ENCODE measurements at regions not wholly inside any gene's neighbourhood (a gene's known extent, or its start where the extent isn't known, plus 50 kb on each side); places are given as distances from the start of the nearest gene placed in this dataset.

GRCh38 chrX:40268188-40268520, 170.4 kb upstream of the BCOR start:
- no peak for DNase-seq

GRCh38 chrX:40267334-40268187, 169.8 kb upstream of the BCOR start:
- peak; percentile 46 for DNase-seq

DNA sequence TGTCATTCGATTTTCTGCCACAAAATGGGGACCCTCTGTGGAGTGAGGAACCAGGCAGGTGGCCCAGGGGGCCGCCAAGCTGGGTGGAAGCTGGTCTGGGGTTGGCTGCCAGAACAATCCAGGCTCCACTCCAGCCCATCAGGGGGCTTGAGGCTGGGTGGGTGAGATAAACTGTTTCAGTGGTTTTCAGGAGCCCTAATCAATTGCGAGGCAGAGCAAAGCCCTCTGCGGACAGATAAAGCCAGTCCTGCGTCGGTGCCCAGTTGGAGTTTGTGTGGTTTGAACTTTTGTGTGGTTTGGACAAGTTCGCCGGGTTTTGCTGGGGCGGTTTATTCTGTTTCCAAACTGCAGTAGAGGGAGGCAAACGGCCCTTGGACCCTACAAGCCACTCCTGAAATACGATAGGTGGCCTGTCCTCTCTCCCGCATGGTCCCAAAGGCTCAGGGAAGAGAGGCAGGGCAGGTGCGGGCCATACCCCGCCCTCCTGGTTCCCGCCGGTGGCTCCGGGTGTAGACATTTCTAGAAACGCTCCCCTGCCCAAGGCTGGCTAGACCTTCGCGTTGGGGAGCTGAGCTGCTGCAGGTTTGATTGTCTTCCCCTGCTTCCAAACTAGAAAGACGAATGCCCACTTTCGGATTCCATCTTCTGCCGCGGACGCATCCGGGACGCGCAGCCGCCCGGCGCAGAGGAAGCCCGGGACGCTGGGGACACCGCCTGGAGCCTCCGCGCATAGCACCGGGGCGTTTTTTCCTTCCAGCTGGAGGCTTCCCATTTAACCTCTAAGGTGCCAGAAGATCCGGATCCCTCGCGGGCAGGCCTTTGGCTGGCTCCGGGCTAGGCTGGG, 169.0 kb upstream of the BCOR start:
- DNase-seq: peak; percentile 93

DNA sequence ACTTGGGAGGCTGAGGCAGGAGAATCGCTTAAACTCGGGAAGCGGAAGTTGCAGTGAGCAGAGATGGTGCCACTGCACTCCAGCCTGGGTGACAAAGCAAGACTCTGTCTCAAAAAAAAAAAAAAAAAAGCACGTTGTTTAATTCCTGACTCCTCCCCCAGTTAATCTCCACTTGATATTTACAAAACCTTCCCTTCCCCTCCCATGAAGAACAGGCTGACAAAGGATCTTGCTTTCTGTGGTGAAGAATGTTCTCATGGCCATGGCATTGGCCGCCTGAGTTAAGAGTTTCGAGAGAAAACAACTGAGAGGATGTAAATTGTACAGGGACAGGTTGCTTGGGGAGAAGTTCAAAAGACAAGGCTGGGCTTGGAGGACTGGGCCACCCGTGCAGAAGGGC, 168.2 kb upstream of the BCOR start:
- peak; percentile 72 for DNase-seq

DNA sequence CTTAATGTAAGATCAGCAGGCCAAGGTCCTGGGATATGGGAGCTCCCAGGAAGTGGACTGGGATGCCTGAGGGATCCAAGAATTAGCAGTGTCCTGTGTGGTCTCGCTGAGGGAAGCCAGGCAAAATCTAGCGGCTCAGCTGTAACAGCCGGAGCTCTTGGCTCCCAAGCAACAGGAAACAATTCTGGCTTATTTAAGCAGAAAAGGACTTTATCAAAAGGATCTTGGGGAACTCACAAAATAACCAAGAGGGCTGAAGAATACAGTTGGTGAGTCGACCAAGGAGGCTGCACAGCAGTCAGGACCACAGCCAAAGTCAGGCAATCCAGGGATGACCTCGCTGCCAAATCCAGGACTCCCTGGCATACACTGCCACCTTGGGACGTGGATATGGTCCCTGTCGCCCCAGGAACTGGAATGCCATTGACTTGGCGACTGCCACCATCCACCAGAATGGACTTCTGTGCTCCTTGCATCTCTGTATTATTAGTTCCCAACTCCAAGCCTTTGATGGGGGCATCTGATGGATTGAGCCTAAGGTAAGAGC, 165.3 kb upstream of the BCOR start:
- DNase-seq: no peak

GRCh38 chrX:40262157-40263013, 164.6 kb upstream of the BCOR start:
- DNase-seq: no peak

GRCh38 chrX:40261833-40262156, 164.0 kb upstream of the BCOR start:
- DNase-seq: no peak

DNA sequence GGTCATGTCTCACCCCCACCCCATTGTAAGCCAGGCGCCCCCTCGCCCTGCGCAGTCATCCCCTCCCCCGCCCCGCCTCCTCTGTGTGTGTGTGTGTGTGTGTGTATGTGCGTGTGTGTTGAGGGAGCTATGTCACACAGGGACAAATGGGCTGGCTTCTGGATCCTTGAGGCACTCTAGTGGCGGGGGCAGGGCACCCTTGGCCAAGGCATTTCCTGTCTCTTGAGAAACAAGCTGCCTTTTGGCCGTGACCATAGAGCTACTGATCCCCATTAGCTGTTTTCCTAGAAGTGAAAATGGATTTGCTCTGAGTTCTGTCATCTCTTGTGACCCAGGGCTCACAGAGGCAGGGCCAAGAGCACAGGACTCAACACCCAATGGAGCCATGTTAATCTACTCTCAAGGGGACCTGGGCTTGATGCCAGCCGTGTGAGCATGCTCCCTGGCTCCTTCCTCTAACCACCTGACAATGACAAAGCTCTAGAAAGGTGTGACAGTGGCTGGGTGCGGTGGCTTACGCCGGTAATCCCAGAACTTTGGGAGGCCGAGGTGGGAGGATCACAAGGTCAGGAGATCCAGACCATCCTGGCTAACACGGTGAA, 162.5 kb upstream of the BCOR start:
- DNase-seq: peak; percentile 41

GRCh38 chrX:40258909-40259308, 161.2 kb upstream of the BCOR start:
- DNase-seq: no peak

GRCh38 chrX:40253771-40254170, 156.0 kb upstream of the BCOR start:
- peak; percentile 86 for DNase-seq

GRCh38 chrX:40249582-40249981, 151.8 kb upstream of the BCOR start:
- no peak for DNase-seq

- DNase-seq: peak; percentile 85
These were observed 151.1 kb upstream of the BCOR start for GRCh38 chrX:40248822-40249221.

DNA sequence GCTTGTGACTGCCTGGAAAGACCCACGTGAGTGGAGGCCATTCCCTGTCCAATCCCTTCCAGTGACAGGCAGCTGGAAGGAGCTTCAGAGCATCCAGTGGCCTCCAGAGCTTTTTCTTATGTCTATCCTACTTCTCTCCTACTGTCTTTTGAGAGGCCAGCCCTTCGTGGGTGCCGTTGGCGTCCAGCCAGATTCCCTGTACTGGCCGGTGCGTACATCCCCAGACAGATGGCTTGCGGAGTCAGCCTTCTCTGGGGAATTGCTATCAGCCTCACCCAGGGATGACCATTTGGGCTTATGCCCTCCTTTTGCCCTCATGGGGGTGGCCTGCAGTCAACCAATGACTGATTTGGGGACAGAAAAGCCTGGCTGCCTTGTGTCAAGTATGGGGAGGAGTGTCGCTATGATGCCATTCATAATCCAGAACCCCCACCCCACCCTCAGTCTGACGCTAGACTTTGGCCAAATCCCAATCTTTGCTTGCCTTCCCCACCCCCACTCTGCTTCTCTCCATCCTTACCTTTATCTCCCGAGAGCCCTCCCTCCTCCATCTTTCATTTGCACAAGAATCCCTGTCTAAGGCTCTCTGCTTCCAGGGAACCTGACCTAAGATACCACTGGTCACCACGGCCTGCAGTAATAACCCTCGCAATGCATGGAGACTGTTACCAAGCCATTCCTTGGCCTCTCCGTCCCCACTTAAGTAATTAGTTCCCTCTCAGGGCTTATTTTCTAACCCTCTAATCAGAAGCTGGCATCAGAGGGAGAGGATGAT, 150.3 kb upstream of the BCOR start:
- DNase-seq: peak; percentile 25

GRCh38 chrX:40247382-40247781, 149.6 kb upstream of the BCOR start:
- no peak for DNase-seq

DNA sequence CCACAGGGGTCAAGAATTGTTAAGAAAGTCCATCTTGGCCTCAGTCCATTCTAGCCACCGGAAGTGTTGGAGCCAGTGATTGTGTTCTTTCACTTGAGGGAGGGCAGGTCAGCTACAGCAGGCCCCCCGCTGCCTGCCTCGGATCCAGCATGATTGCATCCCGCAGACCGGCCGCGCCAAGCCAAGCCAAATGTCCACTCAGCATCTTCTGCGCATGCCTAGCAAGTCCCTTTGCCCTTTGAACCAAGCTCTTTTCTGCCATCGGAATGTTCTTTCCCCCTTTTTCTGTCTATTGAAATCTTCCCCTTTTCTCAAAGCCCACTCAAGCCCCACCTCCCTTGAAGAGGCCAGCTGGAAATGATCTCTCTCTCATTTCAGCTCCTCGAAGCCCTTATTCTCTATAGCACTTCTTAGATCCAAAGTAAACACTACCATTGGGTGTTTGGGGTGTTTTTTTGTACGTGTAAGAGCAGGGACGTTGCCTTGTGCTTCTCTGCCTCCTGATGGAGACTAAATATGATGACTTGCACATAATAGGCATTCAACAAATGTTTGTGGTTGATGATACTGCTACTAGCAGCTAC, 147.8 kb upstream of the BCOR start:
- peak; percentile 8 for DNase-seq

- peak; percentile 22 for DNase-seq
These were observed 147.2 kb upstream of the BCOR start for GRCh38 chrX:40244980-40245379.

- no peak for DNase-seq
These were observed 146.2 kb upstream of the BCOR start for GRCh38 chrX:40243755-40244515.

- no peak for DNase-seq
These were observed 143.1 kb upstream of the BCOR start for GRCh38 chrX:40240844-40241243.

GRCh38 chrX:40237731-40238178, 140.0 kb upstream of the BCOR start:
- no peak for DNase-seq

- no peak for DNase-seq
These were observed 132.9 kb upstream of the BCOR start for GRCh38 chrX:40230646-40231045.

DNA sequence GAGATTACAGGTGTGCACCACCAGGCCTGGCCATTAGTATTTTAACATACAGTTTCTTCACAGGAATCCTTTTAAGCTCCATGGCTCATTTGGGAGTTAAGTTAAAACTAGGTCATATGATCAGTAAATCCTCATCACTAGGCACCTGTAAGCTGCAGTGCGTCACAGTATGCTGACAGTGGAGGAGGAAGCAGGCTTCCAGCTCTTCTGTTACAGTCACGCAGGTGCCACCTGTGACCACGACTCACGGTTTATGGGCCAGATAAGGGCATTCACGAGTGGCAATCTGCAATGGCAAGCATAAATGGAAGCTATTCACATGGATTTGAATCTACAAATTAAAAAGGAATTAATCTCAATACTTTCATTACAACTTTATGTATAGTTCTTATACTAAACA, 129.4 kb upstream of the BCOR start:
- no peak for DNase-seq

Data from hematopoietic multipotent progenitor cell treated with erythropoietin and hydrocortisone succinate and interleukin-3 and kit ligand, for 8 days (in vitro differentiated cells).